ENCODE measurements at regions not wholly inside any gene's neighbourhood (a gene's known extent, or its start where the extent isn't known, plus 50 kb on each side); places are given as distances from the start of the nearest gene placed in this dataset.

DNA sequence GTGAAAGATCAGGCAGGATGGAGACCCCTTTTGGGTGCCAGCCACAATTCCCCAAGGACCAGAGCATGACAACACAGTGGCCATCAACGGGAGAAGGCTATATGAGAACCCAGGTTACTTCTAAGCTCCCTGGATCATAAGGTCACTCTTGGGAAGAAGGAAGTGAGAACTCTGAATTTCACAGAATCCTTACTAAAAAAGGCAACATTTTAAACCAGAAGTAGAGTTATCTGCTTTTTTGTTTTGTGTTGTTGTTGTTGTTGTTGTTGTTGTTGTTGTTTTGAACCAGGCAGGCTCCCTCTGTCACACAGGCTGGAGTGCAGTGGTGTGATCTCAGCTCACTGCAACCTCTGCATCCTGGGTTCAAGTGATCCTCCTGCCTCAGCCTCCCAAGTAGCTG lies 107.4 kb upstream of the TNFAIP3 start:
- no peaks in the 10 kb centered on the region for H3F3A ChIP-seq (ENCODE audit: insufficient read depth, low read length)
- no peaks in the 10 kb centered on the region for H3K9me2 ChIP-seq (ENCODE audit: low read depth, low read length)
- no peak overlapping the region for H3K9ac ChIP-seq (ENCODE audit: low read length)
- TF ChIP-seq, protein P1, sequence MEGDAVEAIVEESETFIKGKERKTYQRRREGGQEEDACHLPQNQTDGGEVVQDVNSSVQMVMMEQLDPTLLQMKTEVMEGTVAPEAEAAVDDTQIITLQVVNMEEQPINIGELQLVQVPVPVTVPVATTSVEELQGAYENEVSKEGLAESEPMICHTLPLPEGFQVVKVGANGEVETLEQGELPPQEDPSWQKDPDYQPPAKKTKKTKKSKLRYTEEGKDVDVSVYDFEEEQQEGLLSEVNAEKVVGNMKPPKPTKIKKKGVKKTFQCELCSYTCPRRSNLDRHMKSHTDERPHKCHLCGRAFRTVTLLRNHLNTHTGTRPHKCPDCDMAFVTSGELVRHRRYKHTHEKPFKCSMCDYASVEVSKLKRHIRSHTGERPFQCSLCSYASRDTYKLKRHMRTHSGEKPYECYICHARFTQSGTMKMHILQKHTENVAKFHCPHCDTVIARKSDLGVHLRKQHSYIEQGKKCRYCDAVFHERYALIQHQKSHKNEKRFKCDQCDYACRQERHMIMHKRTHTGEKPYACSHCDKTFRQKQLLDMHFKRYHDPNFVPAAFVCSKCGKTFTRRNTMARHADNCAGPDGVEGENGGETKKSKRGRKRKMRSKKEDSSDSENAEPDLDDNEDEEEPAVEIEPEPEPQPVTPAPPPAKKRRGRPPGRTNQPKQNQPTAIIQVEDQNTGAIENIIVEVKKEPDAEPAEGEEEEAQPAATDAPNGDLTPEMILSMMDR (IDR thresholded peaks at IDR 0.05; ENCODE audit: low read length): no peak
- TF ChIP-seq EZH2 (IDR thresholded peaks at IDR 0.05; ENCODE audit: borderline replicate concordance, low read length): no peak
- no peak overlapping the region for H2AFZ ChIP-seq (ENCODE audit: low read length)
- no peaks in the 10 kb centered on the region for H3K36me3 ChIP-seq (ENCODE audit: insufficient read depth, low read length)
- H3K27me3 ChIP-seq (ENCODE audit: insufficient read depth, low read length): no peaks in the 10 kb centered on the region
- H3K4me1 ChIP-seq (ENCODE audit: insufficient read depth, low read length, severe bottlenecking): no peaks in the 10 kb centered on the region
- no peak overlapping the region for H3K4me3 ChIP-seq (ENCODE audit: low read depth, low read length, poor library complexity, severe bottlenecking)
- no peaks in the 10 kb centered on the region for H3K79me2 ChIP-seq (ENCODE audit: insufficient read depth, low read length)
- no peak overlapping the region for H3K27ac ChIP-seq (ENCODE audit: low read depth, low read length, poor library complexity, severe bottlenecking)
- no peak overlapping the region for H3K4me2 ChIP-seq (ENCODE audit: low read length)
- no peaks in the 10 kb centered on the region for H4K20me1 ChIP-seq (ENCODE audit: insufficient read depth, low read length)
- H3K9me3 ChIP-seq (ENCODE audit: low read length): no peaks in the 10 kb centered on the region

DNA sequence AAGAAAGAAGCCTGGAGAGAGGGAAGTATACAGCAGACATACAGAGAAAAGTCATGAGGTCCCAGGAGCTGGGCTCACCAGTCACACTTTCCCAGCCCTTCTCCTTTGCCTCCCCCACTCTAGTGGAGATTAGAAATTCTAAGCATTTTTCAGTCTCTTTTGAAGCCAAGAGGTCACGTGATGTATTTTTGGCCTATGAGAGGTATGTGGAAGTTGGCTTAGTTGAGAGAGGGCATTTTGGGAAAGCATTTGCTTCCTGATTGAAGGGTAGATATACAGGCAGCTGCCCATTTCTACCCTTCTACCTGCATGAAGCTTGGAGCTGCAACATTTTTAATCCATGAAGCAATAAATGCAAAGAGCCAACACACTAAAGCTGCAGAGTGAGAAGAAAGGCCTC lies 106.0 kb upstream of the TNFAIP3 start:
- no peaks in the 10 kb centered on the region for H3K9me3 ChIP-seq (ENCODE audit: low read length)
- H4K20me1 ChIP-seq (ENCODE audit: insufficient read depth, low read length): no peaks in the 10 kb centered on the region
- H3K27me3 ChIP-seq (ENCODE audit: insufficient read depth, low read length): no peaks in the 10 kb centered on the region
- no peak overlapping the region for H3K4me3 ChIP-seq (ENCODE audit: low read depth, low read length, poor library complexity, severe bottlenecking)
- H3F3A ChIP-seq (ENCODE audit: insufficient read depth, low read length): no peaks in the 10 kb centered on the region
- no peak overlapping the region for H3K4me2 ChIP-seq (ENCODE audit: low read length)
- no peaks in the 10 kb centered on the region for H3K79me2 ChIP-seq (ENCODE audit: insufficient read depth, low read length)
- TF ChIP-seq, protein P1 (IDR thresholded peaks at IDR 0.05; ENCODE audit: low read length): no peak
- no peak for TF ChIP-seq EZH2 (IDR thresholded peaks at IDR 0.05; ENCODE audit: borderline replicate concordance, low read length)
- H3K9me2 ChIP-seq (ENCODE audit: low read depth, low read length): no peaks in the 10 kb centered on the region
- H3K9ac ChIP-seq (ENCODE audit: low read length): no peak overlapping the region
- H2AFZ ChIP-seq (ENCODE audit: low read length): no peak overlapping the region
- no peak overlapping the region for H3K27ac ChIP-seq (ENCODE audit: low read depth, low read length, poor library complexity, severe bottlenecking)
- H3K4me1 ChIP-seq (ENCODE audit: insufficient read depth, low read length, severe bottlenecking): no peaks in the 10 kb centered on the region
- no peaks in the 10 kb centered on the region for H3K36me3 ChIP-seq (ENCODE audit: insufficient read depth, low read length)

DNA sequence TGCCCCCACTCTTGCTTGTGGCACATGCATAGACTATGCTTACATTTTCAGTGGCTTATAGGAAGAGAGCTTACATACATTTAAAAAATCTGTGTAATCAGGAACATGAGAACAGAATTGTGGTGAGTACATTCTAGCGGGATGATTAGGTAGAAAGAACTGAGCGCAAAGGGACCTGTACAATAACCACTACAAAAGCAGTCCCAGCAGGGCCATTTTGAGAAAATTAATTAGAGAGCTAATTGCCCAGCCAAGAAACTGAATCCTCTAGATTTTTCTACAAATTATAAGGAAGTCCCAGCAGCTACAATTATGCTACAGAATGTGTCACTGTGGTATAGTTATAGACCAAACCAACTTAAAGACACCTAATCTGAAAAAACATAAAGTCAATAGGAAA lies 105.6 kb upstream of the TNFAIP3 start:
- Histone ChIP-seq H4K20me1 (ENCODE audit: insufficient read depth, low read length) (no peaks in the 10 kb centered on the region), H3K4me2 (ENCODE audit: low read length) (no peak overlapping the region), H2AFZ (ENCODE audit: low read length) (no peak overlapping the region)

More for the DNA sequence above, 105.6 kb upstream of the TNFAIP3 start:
- H3F3A ChIP-seq (ENCODE audit: insufficient read depth, low read length): no peaks in the 10 kb centered on the region
- no peaks in the 10 kb centered on the region for H3K36me3 ChIP-seq (ENCODE audit: insufficient read depth, low read length)
- H3K79me2 ChIP-seq (ENCODE audit: insufficient read depth, low read length): no peaks in the 10 kb centered on the region
- H3K4me3 ChIP-seq (ENCODE audit: low read depth, low read length, poor library complexity, severe bottlenecking): no peak overlapping the region
- H3K9me2 ChIP-seq (ENCODE audit: low read depth, low read length): no peaks in the 10 kb centered on the region
- H3K4me1 ChIP-seq (ENCODE audit: insufficient read depth, low read length, severe bottlenecking): no peaks in the 10 kb centered on the region
- TF ChIP-seq, protein P1 (IDR thresholded peaks at IDR 0.05; ENCODE audit: low read length): no peak
- no peak for TF ChIP-seq EZH2 (IDR thresholded peaks at IDR 0.05; ENCODE audit: borderline replicate concordance, low read length)
- no peaks in the 10 kb centered on the region for H3K9me3 ChIP-seq (ENCODE audit: low read length)
- no peaks in the 10 kb centered on the region for H3K27me3 ChIP-seq (ENCODE audit: insufficient read depth, low read length)
- H3K9ac ChIP-seq (ENCODE audit: low read length): no peak overlapping the region
- no peak overlapping the region for H3K27ac ChIP-seq (ENCODE audit: low read depth, low read length, poor library complexity, severe bottlenecking)

All from OCI-LY1 (cell line).